Esophagus muscularis mucosa (tissue), 4 donors: ENCODE measurements at regions not wholly inside any gene's neighbourhood (a gene's known extent, or its start where the extent isn't known, plus 50 kb on each side); places are given as distances from the start of the nearest gene placed in this dataset.

Experiments used
- EP300 ChIP-seq: sonication (generic); formaldehyde crosslinking; IDR thresholded peaks from one replicate; pipeline ENCODE4 v1.6.1; 2017; ENCODE audit warnings: antibody characterized with exemption
- POLR2A ChIP-seq: fragments of 450-650 bp; IDR thresholded peaks from one replicate; pipeline ENCODE4 v1.6.1; 2017; ENCODE audit warnings: antibody characterized with exemption, moderate library complexity, mild to moderate bottlenecking, low read depth
- POLR2AphosphoS5 ChIP-seq, 2 donors: sonication (generic); formaldehyde crosslinking; IDR thresholded peaks; one replicate each; pipeline ENCODE4 v1.6.1; 2017; ENCODE audit warnings: antibody characterized with exemption in 2 of 2
- TF ChIP-seq, protein P1 (sequence below), 3 experiments: fragments of 200-600 bp in 2 of 3; fragments of 450-650 bp in 1 of 3; sonication (generic) in 2 of 3; IDR thresholded peaks; one replicate each; pipeline ENCODE4 v1.5.1; 2017 to 2019; ENCODE audit warnings: antibody characterized with exemption in 3 of 3, mild to moderate bottlenecking in 2 of 3, moderate library complexity in 1 of 3

DNA sequence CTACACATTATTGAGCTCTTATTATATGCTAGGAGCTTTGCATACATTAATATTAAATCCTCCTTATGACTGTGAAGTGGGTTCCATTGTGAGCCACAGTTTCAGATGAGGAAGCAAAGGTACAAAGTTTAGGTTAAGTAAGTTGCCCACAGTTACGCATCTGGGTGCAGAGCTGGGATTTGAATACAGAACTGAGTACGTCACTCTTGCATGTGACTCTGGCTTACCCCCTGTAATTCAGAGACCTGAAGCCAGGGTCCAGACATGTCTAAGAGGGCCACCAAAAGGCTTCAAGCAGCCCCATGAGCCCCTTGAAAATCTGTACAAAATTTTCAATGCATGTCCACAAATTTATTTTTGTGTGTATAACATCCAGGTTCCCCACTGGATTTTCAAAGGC, 71.8 kb downstream of the KLF15 start:
- TF ChIP-seq, protein P1, sequence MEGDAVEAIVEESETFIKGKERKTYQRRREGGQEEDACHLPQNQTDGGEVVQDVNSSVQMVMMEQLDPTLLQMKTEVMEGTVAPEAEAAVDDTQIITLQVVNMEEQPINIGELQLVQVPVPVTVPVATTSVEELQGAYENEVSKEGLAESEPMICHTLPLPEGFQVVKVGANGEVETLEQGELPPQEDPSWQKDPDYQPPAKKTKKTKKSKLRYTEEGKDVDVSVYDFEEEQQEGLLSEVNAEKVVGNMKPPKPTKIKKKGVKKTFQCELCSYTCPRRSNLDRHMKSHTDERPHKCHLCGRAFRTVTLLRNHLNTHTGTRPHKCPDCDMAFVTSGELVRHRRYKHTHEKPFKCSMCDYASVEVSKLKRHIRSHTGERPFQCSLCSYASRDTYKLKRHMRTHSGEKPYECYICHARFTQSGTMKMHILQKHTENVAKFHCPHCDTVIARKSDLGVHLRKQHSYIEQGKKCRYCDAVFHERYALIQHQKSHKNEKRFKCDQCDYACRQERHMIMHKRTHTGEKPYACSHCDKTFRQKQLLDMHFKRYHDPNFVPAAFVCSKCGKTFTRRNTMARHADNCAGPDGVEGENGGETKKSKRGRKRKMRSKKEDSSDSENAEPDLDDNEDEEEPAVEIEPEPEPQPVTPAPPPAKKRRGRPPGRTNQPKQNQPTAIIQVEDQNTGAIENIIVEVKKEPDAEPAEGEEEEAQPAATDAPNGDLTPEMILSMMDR (IDR thresholded peaks at IDR 0.05): no peak
- TF ChIP-seq POLR2A: no peak
- no peak for TF ChIP-seq POLR2AphosphoS5 (IDR thresholded peaks at IDR 0.05)
- no peak for TF ChIP-seq EP300
